ENCODE measurements at regions not wholly inside any gene's neighbourhood (a gene's known extent, or its start where the extent isn't known, plus 50 kb on each side); places are given as distances from the start of the nearest gene placed in this dataset.

GRCh38 chr14:89027097-89027740 lies 202.8 kb downstream of the TTC8 start:
- TF ChIP-seq POLR2A (IDR thresholded peaks at IDR 0.05) (peak; percentile 27), POLR2AphosphoS5 (IDR thresholded peaks at IDR 0.05) (no peak), CTCF (IDR thresholded peaks at IDR 0.05) (peak; percentile 82 to 93 (median 88))
- H3K4me3 ChIP-seq = peak overlapping the region; percentile 37 to 39
- H3K27me3 ChIP-seq (replicated peaks; ENCODE audit: insufficient read depth) = peaks cover 2% of the 10 kb centered on the region
- WGBS = 2% methylated on average over 54 of the region's 68 CpGs
- no peaks in the 10 kb centered on the region for H3K9me3 ChIP-seq
- no peaks in the 10 kb centered on the region for H3K4me1 ChIP-seq (replicated peaks)
- DNase-seq (ENCODE audit: low spot score) = peak; percentile 22
- no peaks in the 10 kb centered on the region for H3K36me3 ChIP-seq
- intact Hi-C loops (cut with DNase I) = loop anchor here (5.0 kb wide), 1 partner anchor 885 kb away; no protein-coding TSS in a partner anchor
- no peak overlapping the region for H3K27ac ChIP-seq

GRCh38 chr14:89028462-89029134 lies 204.1 kb downstream of the TTC8 start:
- WGBS = 89% methylated on average over 3 of the region's 3 CpGs
- no peak for TF ChIP-seq POLR2AphosphoS5 (IDR thresholded peaks at IDR 0.05)
- TF ChIP-seq POLR2A (IDR thresholded peaks at IDR 0.05) = no peak
- TF ChIP-seq CTCF (IDR thresholded peaks at IDR 0.05) = no peak
- H3K4me1 ChIP-seq (replicated peaks) = no peaks in the 10 kb centered on the region
- intact Hi-C loops (cut with DNase I) = loop anchor here (5.0 kb wide), 1 partner anchor 884 kb away; no protein-coding TSS in a partner anchor
- H3K4me3 ChIP-seq = no peak overlapping the region
- no peak overlapping the region for H3K27ac ChIP-seq
- peaks cover under 1% of the 10 kb centered on the region for H3K27me3 ChIP-seq (replicated peaks; ENCODE audit: insufficient read depth)
- DNase-seq (ENCODE audit: low spot score) = no peak
- H3K36me3 ChIP-seq = no peaks in the 10 kb centered on the region
- no peaks in the 10 kb centered on the region for H3K9me3 ChIP-seq

GRCh38 chr14:89029961-89030694 lies 205.7 kb downstream of the TTC8 start:
- H3K27ac ChIP-seq = no peak overlapping the region
- H3K4me1 ChIP-seq (replicated peaks) = no peaks in the 10 kb centered on the region
- TF ChIP-seq CTCF (IDR thresholded peaks at IDR 0.05) (no peak), POLR2AphosphoS5 (IDR thresholded peaks at IDR 0.05) (no peak), POLR2A (IDR thresholded peaks at IDR 0.05) (no peak)
- H3K4me3 ChIP-seq = no peak overlapping the region
- no peaks in the 10 kb centered on the region for H3K36me3 ChIP-seq
- 65% methylated on average over 9 of the region's 9 CpGs for WGBS
- intact Hi-C loops (cut with DNase I) = loop anchor here (5.0 kb wide), 1 partner anchor 882 kb away; no protein-coding TSS in a partner anchor
- no peak for DNase-seq (ENCODE audit: low spot score)
- no peaks in the 10 kb centered on the region for H3K27me3 ChIP-seq (replicated peaks; ENCODE audit: insufficient read depth)
- no peaks in the 10 kb centered on the region for H3K9me3 ChIP-seq

- Histone ChIP-seq H3K4me1 (replicated peaks) (no peaks in the 10 kb centered on the region), H3K27ac (no peak overlapping the region), H3K27me3 (replicated peaks; ENCODE audit: insufficient read depth) (no peaks in the 10 kb centered on the region), H3K4me3 (no peak overlapping the region), H3K9me3 (no peaks in the 10 kb centered on the region), H3K36me3 (no peaks in the 10 kb centered on the region)
- TF ChIP-seq POLR2AphosphoS5 (IDR thresholded peaks at IDR 0.05) (no peak), POLR2A (IDR thresholded peaks at IDR 0.05) (no peak), CTCF (IDR thresholded peaks at IDR 0.05) (no peak)
- 94% methylated on average over 3 of the region's 3 CpGs for WGBS
- DNase-seq (ENCODE audit: low spot score) = no peak
- intact Hi-C loops (cut with DNase I) = no loop called here
Measured at GRCh38 chr14:89030921-89031320, 206.5 kb downstream of the TTC8 start.
